Neural cell (in vitro differentiated cells): ENCODE measurements at regions not wholly inside any gene's neighbourhood (a gene's known extent, or its start where the extent isn't known, plus 50 kb on each side); places are given as distances from the start of the nearest gene placed in this dataset.

ENCODE experiments used
- H2AFZ ChIP-seq: fragments of 200-600, 300-800 bp; sonication (generic), shearing (Covaris generic); 2 replicates; pipeline ENCODE4 v1.6.0; 2014; ENCODE audit warnings: low read depth, mild to moderate bottlenecking, antibody characterized with exemption, low read length, moderate library complexity
- H3F3A ChIP-seq: fragments of 200-600 bp; shearing (Covaris generic); 2 replicates; pipeline ENCODE4 v1.6.1; 2016; ENCODE audit warnings: mild to moderate bottlenecking, moderate library complexity, mixed read lengths, antibody characterized with exemption, low read length; ENCODE audit not compliant: insufficient read depth, poor library complexity, severe bottlenecking
- H3K27ac ChIP-seq: fragments of 200-600, 300-800 bp; sonication (generic), shearing (Covaris generic); 2 replicates; pipeline ENCODE4 v1.5.1; 2014; ENCODE audit warnings: mild to moderate bottlenecking, low read length, moderate library complexity
- H3K27me3 ChIP-seq: fragments of 300-800, 200-600 bp; sonication (generic), shearing (Covaris generic); 2 replicates; pipeline ENCODE4 v1.6.0; 2014; ENCODE audit warnings: mild to moderate bottlenecking, low read depth, low read length, moderate library complexity; ENCODE audit not compliant: insufficient read depth
- H3K36me3 ChIP-seq: fragments of 300-800, 200-600 bp; sonication (generic), shearing (Covaris generic); 2 replicates; pipeline ENCODE4 v1.5.1; 2014; ENCODE audit warnings: mild to moderate bottlenecking, antibody characterized with exemption, low read length, moderate library complexity; ENCODE audit not compliant: insufficient read depth
- H3K4me2 ChIP-seq: fragments of 300-800, 200-600 bp; sonication (generic), shearing (Covaris generic); 2 replicates; pipeline ENCODE4 v1.6.0; 2014; ENCODE audit warnings: mild to moderate bottlenecking, low read length
- H3K4me3 ChIP-seq: fragments of 300-800, 200-600 bp; sonication (generic), shearing (Covaris generic); 2 replicates; pipeline ENCODE4 v1.5.1; 2014; ENCODE audit warnings: mild to moderate bottlenecking, low read length, moderate library complexity
- H3K79me2 ChIP-seq: fragments of 200-600 bp; shearing (Covaris generic); replicated peaks from 2 replicates; pipeline ENCODE4 v1.6.0; 2014; ENCODE audit warnings: mild to moderate bottlenecking, low read length, moderate library complexity; ENCODE audit not compliant: insufficient read depth
- H3K9ac ChIP-seq: fragments of 300-800, 200-600 bp; sonication (generic), shearing (Covaris generic); 2 replicates; pipeline ENCODE4 v1.6.1; 2016; ENCODE audit warnings: mild to moderate bottlenecking, low read length, mixed read lengths
- H3K9me2 ChIP-seq: fragments of 200-600 bp; shearing (Covaris generic); 2 replicates; pipeline ENCODE4 v1.6.1; 2016; ENCODE audit warnings: mild to moderate bottlenecking, low read length, mixed read lengths; ENCODE audit not compliant: insufficient read depth
- H3K9me3 ChIP-seq: fragments of 200-600, 300-800 bp; sonication (generic), shearing (Covaris generic); 2 replicates; pipeline ENCODE4 v1.6.1; 2016; ENCODE audit warnings: mild to moderate bottlenecking, mixed run types, low read length, moderate library complexity, mixed read lengths
- H4K20me1 ChIP-seq: fragments of 200-600 bp; shearing (Covaris generic); 2 replicates; pipeline ENCODE4 v1.6.1; 2016; ENCODE audit warnings: mild to moderate bottlenecking, mixed run types; ENCODE audit not compliant: insufficient read depth
- CTCF ChIP-seq: fragments of 450-650 bp; IDR thresholded peaks from 2 replicates; pipeline ENCODE4 v1.5.1; 2014; ENCODE audit warnings: antibody characterized with exemption, mild to moderate bottlenecking, moderate library complexity; ENCODE audit not compliant: poor library complexity, severe bottlenecking
- EP300 ChIP-seq: fragments of 450-650 bp; conservative IDR thresholded peaks from 2 replicates; pipeline ENCODE4 v1.6.1; 2014; ENCODE audit warnings: antibody characterized with exemption, mild to moderate bottlenecking, moderate library complexity; ENCODE audit not compliant: poor library complexity, severe bottlenecking
- EZH2 ChIP-seq: fragments of 200-600, 300-800 bp; shearing (Covaris generic), sonication (generic); IDR thresholded peaks from 2 replicates; pipeline ENCODE4 v1.6.1; 2014; ENCODE audit warnings: antibody characterized with exemption, low read length, borderline replicate concordance, mild to moderate bottlenecking; ENCODE audit not compliant: insufficient read depth, poor library complexity, severe bottlenecking
- MXI1 ChIP-seq: fragments of 450-650 bp; conservative IDR thresholded peaks from 2 replicates; pipeline ENCODE4 v1.6.1; 2014; ENCODE audit warnings: antibody characterized with exemption, mild to moderate bottlenecking; ENCODE audit not compliant: poor library complexity, severe bottlenecking
- POLR2AphosphoS5 ChIP-seq: IDR thresholded peaks from 2 replicates; pipeline ENCODE4 v1.6.1; 2012
- RAD21 ChIP-seq: fragments of 450-650 bp; conservative IDR thresholded peaks from 2 replicates; pipeline ENCODE4 v1.6.1; 2014; ENCODE audit warnings: antibody characterized with exemption, mild to moderate bottlenecking, moderate library complexity
- REST ChIP-seq: IDR thresholded peaks from 2 replicates; pipeline ENCODE4 v1.6.1; 2012; ENCODE audit warnings: borderline replicate concordance
- TAF1 ChIP-seq: IDR thresholded peaks from 2 replicates; pipeline ENCODE4 v1.6.1; 2012; ENCODE audit warnings: low read depth

- H4K20me1 ChIP-seq = no peaks in the 10 kb centered on the region
Observed at GRCh38 chr5:126017096-126017495, 406.1 kb upstream of the GRAMD2B start.

GRCh38 chr5:126020770-126021169, 402.4 kb upstream of the GRAMD2B start:
- H4K20me1 ChIP-seq = no peaks in the 10 kb centered on the region
- no peaks in the 10 kb centered on the region for H3K9me3 ChIP-seq
- H3K9ac ChIP-seq = no peak overlapping the region
- TF ChIP-seq RAD21 = no peak
- TF ChIP-seq REST = no peak
- TF ChIP-seq CTCF = no peak
- no peak for TF ChIP-seq EZH2
- no peak for TF ChIP-seq POLR2AphosphoS5
- TF ChIP-seq MXI1 = no peak
- H2AFZ ChIP-seq = no peak overlapping the region
- H3K27ac ChIP-seq = no peak overlapping the region
- H3K4me2 ChIP-seq = no peak overlapping the region
- no peak overlapping the region for H3K4me3 ChIP-seq
- no peaks in the 10 kb centered on the region for H3K27me3 ChIP-seq
- H3K36me3 ChIP-seq = no peaks in the 10 kb centered on the region
- H3K79me2 ChIP-seq = no peaks in the 10 kb centered on the region
- no peaks in the 10 kb centered on the region for H3K9me2 ChIP-seq
- no peaks in the 10 kb centered on the region for H3F3A ChIP-seq

More at GRCh38 chr5:126017096-126017495, 406.1 kb upstream of the GRAMD2B start:
- H3K36me3 ChIP-seq = no peaks in the 10 kb centered on the region
- no peak overlapping the region for H3K27ac ChIP-seq
- no peak for TF ChIP-seq CTCF
- H3K9ac ChIP-seq = no peak overlapping the region
- no peaks in the 10 kb centered on the region for H3K79me2 ChIP-seq
- no peak overlapping the region for H3K4me3 ChIP-seq
- H3K9me3 ChIP-seq = no peaks in the 10 kb centered on the region
- H3K9me2 ChIP-seq = no peaks in the 10 kb centered on the region
- H3K27me3 ChIP-seq = no peaks in the 10 kb centered on the region
- no peak overlapping the region for H2AFZ ChIP-seq
- H3F3A ChIP-seq = peaks cover 4% of the 10 kb centered on the region
- H3K4me2 ChIP-seq = no peak overlapping the region

GRCh38 chr5:126023994-126024441, 399.2 kb upstream of the GRAMD2B start:
- Histone ChIP-seq H3K27ac (no peak overlapping the region), H3F3A (no peaks in the 10 kb centered on the region), H3K79me2 (no peaks in the 10 kb centered on the region), H3K9me2 (no peaks in the 10 kb centered on the region), H4K20me1 (no peaks in the 10 kb centered on the region), H3K27me3 (no peaks in the 10 kb centered on the region), H3K9ac (no peak overlapping the region), H3K4me3 (no peak overlapping the region), H3K36me3 (no peaks in the 10 kb centered on the region), H2AFZ (no peak overlapping the region), H3K9me3 (no peaks in the 10 kb centered on the region), H3K4me2 (no peak overlapping the region)
- TF ChIP-seq REST (no peak), EP300 (no peak), EZH2 (no peak), TAF1 (no peak), CTCF (no peak), MXI1 (no peak), RAD21 (no peak), POLR2AphosphoS5 (no peak)
